Subcutaneous abdominal adipose tissue (tissue), 5 donors: ENCODE measurements at regions not wholly inside any gene's neighbourhood (a gene's known extent, or its start where the extent isn't known, plus 50 kb on each side); places are given as distances from the start of the nearest gene placed in this dataset.

Experiments used
- H3K27ac ChIP-seq: one replicate; pipeline ENCODE4 v1.7.0; 2013; ENCODE audit warnings: low read depth, mild to moderate bottlenecking, inconsistent platforms, low read length, moderate library complexity
- H3K27me3 ChIP-seq, 5 donors: one replicate each; pipeline ENCODE4 v1.7.0; 2013; ENCODE audit warnings: low read length in 5 of 5, inconsistent platforms in 1 of 5; ENCODE audit not compliant: control insufficient read depth in 5 of 5, insufficient read depth in 4 of 5
- H3K36me3 ChIP-seq, 5 donors: one replicate each; pipeline ENCODE4 v1.7.0; 2013; ENCODE audit warnings: low read length in 5 of 5; ENCODE audit not compliant: control insufficient read depth in 5 of 5, insufficient read depth in 5 of 5
- H3K4me1 ChIP-seq, 5 donors: one replicate each; pipeline ENCODE4 v1.7.0; 2013; ENCODE audit warnings: low read length in 5 of 5, mild to moderate bottlenecking in 3 of 5, moderate library complexity in 1 of 5; ENCODE audit not compliant: control insufficient read depth in 5 of 5, insufficient read depth in 5 of 5
- H3K4me3 ChIP-seq, 5 donors: one replicate each; pipeline ENCODE4 v1.7.0; 2013; ENCODE audit warnings: low read length in 5 of 5, low read depth in 1 of 5
- H3K9ac ChIP-seq, 5 donors: one replicate each; pipeline ENCODE4 v1.7.0; 2013; ENCODE audit warnings: low read length in 5 of 5, mild to moderate bottlenecking in 4 of 5, moderate library complexity in 3 of 5
- H3K9me3 ChIP-seq, 5 donors: one replicate each; pipeline ENCODE4 v1.7.0; 2013; ENCODE audit warnings: low read length in 5 of 5; ENCODE audit not compliant: control insufficient read depth in 5 of 5
- donor health status: healthy.
- donor health status: healthy.
- donor health status: healthy.
- donor health status: healthy.
- donor health status: healthy.

GRCh38 chr9:6703898-6704639 lies 53.7 kb upstream of the KDM4C start:
- peak overlapping the region; percentile 56 to 82 (median 69) for H3K9ac ChIP-seq
- H3K9me3 ChIP-seq, result peaks cover 0 to 5% (median 0%) of the 10 kb centered on the region in 5 donors
- H3K36me3 ChIP-seq, result no peaks in the 10 kb centered on the region
- peaks cover 3 to 14% (median 8%) of the 10 kb centered on the region in 5 donors for H3K4me1 ChIP-seq
- peak overlapping the region; percentile 67 to 91 (median 79) for H3K4me3 ChIP-seq
- peak overlapping the region; percentile 72 for H3K27ac ChIP-seq
- H3K27me3 ChIP-seq, result no peaks in the 10 kb centered on the region

- Histone ChIP-seq H3K27me3 (no peaks in the 10 kb centered on the region), H3K36me3 (no peaks in the 10 kb centered on the region), H3K9me3 (no peaks in the 10 kb centered on the region), H3K4me3 (no peak overlapping the region), H3K27ac (no peak overlapping the region), H3K9ac (no peak overlapping the region), H3K4me1 (peaks cover 3 to 14% (median 8%) of the 10 kb centered on the region in 5 donors)
Measured at GRCh38 chr9:6702707-6703106, 55.1 kb upstream of the KDM4C start.

GRCh38 chr9:6696178-6696577 lies 50.6 kb upstream of the GLDC start:
- no peaks in the 10 kb centered on the region for H3K4me1 ChIP-seq
- H3K9ac ChIP-seq, result no peak overlapping the region
- H3K27me3 ChIP-seq, result no peaks in the 10 kb centered on the region
- H3K36me3 ChIP-seq, result no peaks in the 10 kb centered on the region
- H3K27ac ChIP-seq, result no peak overlapping the region
- no peaks in the 10 kb centered on the region for H3K9me3 ChIP-seq
- no peak overlapping the region for H3K4me3 ChIP-seq

- Histone ChIP-seq H3K9ac (no peak overlapping the region), H3K4me3 (no peak overlapping the region), H3K9me3 (no peaks in the 10 kb centered on the region), H3K27ac (no peak overlapping the region), H3K4me1 (no peaks in the 10 kb centered on the region), H3K27me3 (no peaks in the 10 kb centered on the region), H3K36me3 (no peaks in the 10 kb centered on the region)
Measured at GRCh38 chr9:6695121-6695814, 49.7 kb upstream of the GLDC start.
